ENCODE measurements at regions not wholly inside any gene's neighbourhood (a gene's known extent, or its start where the extent isn't known, plus 50 kb on each side); places are given as distances from the start of the nearest gene placed in this dataset.

GRCh38 chr3:24622138-24622537, 127.5 kb upstream of the THRB start:
- no peak overlapping the region for H3K4me3 ChIP-seq (ENCODE audit: low read depth, low read length)
- TF ChIP-seq CTCF (IDR thresholded peaks at IDR 0.05; ENCODE audit: low read depth, low read length), result no peak
- in situ Hi-C loops (cut with HindIII; ENCODE audit: low sequenced_read_pairs), result no loop called here
- no peak for DNase-seq (ENCODE audit: low read depth, low spot score)

- in situ Hi-C loops (cut with HindIII; ENCODE audit: low sequenced_read_pairs), result no loop called here
- DNase-seq (ENCODE audit: low read depth, low spot score), result no peak
- no peak overlapping the region for H3K4me3 ChIP-seq (ENCODE audit: low read depth, low read length)
- TF ChIP-seq CTCF (IDR thresholded peaks at IDR 0.05; ENCODE audit: low read depth, low read length), result no peak
These were observed 128.1 kb upstream of the THRB start for GRCh38 chr3:24622696-24623225.

GRCh38 chr3:24623657-24624056, 129.0 kb upstream of the THRB start:
- DNase-seq (ENCODE audit: low read depth, low spot score), result peak; percentile 10
- H3K4me3 ChIP-seq (ENCODE audit: low read depth, low read length), result no peak overlapping the region
- in situ Hi-C loops (cut with HindIII; ENCODE audit: low sequenced_read_pairs), result no loop called here
- no peak for TF ChIP-seq CTCF (IDR thresholded peaks at IDR 0.05; ENCODE audit: low read depth, low read length)

GRCh38 chr3:24624938-24625681, 130.5 kb upstream of the THRB start:
- in situ Hi-C loops (cut with HindIII; ENCODE audit: low sequenced_read_pairs), result no loop called here
- H3K4me3 ChIP-seq (ENCODE audit: low read depth, low read length), result no peak overlapping the region
- TF ChIP-seq CTCF (IDR thresholded peaks at IDR 0.05; ENCODE audit: low read depth, low read length), result no peak
- no peak for DNase-seq (ENCODE audit: low read depth, low spot score)

- in situ Hi-C loops (cut with HindIII; ENCODE audit: low sequenced_read_pairs), result no loop called here
- TF ChIP-seq CTCF (IDR thresholded peaks at IDR 0.05; ENCODE audit: low read depth, low read length), result no peak
These were observed 134.0 kb upstream of the THRB start for GRCh38 chr3:24628523-24629258.

GRCh38 chr3:24631481-24631880, 136.8 kb upstream of the THRB start:
- DNase-seq (ENCODE audit: low read depth, low spot score), result no peak
- H3K4me3 ChIP-seq (ENCODE audit: low read depth, low read length), result no peak overlapping the region
- in situ Hi-C loops (cut with HindIII; ENCODE audit: low sequenced_read_pairs), result no loop called here
- TF ChIP-seq CTCF (IDR thresholded peaks at IDR 0.05; ENCODE audit: low read depth, low read length), result no peak

More at GRCh38 chr3:24628523-24629258, 134.0 kb upstream of the THRB start:
- DNase-seq (ENCODE audit: low read depth, low spot score), result no peak
- no peak overlapping the region for H3K4me3 ChIP-seq (ENCODE audit: low read depth, low read length)

Data from astrocyte of the spinal cord (primary cell).